ENCODE measurements at regions not wholly inside any gene's neighbourhood (a gene's known extent, or its start where the extent isn't known, plus 50 kb on each side); places are given as distances from the start of the nearest gene placed in this dataset.
"Not testable (repeated sequence)": the region's sequence is repeated elsewhere in the genome, so short reads cannot be mapped to it uniquely, and the experiment has no call there.

DNA sequence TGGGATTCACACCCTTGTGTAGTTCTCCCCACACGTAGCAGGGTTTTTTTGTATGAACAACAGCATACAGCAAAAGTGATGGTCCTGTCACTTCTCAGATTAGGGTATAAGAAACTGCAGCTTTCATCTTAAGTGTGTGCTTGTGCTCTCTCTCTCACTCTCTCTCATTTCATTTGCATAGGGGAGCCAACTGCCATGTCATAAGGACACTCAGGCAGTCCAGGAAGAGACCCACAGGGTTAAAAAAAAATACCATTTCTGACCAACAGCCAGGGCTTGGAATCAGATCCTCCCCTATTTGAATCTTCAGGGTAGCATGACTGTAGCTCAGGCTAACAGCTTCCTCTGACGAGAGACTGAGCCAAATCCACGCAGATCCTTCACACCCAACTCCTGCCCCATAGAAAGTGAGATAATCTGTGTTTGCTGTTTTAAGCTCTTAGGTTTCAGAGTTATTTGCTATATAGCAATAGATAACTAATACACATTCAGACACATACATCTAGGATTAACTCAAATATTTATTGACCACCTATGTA is 331.2 kb downstream of the PAPSS1 start:
- H3K9me3 ChIP-seq (ENCODE audit: control insufficient read depth, insufficient read depth, low read length) = no peaks in the 10 kb centered on the region
- no peaks in the 10 kb centered on the region for H3K4me1 ChIP-seq (ENCODE audit: control insufficient read depth, insufficient read depth, low read length)
- H3K36me3 ChIP-seq (ENCODE audit: control insufficient read depth, insufficient read depth, low read length) = no peaks in the 10 kb centered on the region
- no peak overlapping the region for H3K9ac ChIP-seq (ENCODE audit: low read depth, low read length)
- no peak overlapping the region for H3K4me3 ChIP-seq (ENCODE audit: low read depth, low read length)
- no peaks in the 10 kb centered on the region for H3K27me3 ChIP-seq (ENCODE audit: control insufficient read depth, insufficient read depth, low read length)

GRCh38 chr4:107380836-107381438 is 339.1 kb downstream of the PAPSS1 start:
- Histone ChIP-seq H3K4me1 (ENCODE audit: control insufficient read depth, insufficient read depth, low read length) (no peaks in the 10 kb centered on the region), H3K4me3 (ENCODE audit: low read depth, low read length) (no peak overlapping the region), H3K27me3 (ENCODE audit: control insufficient read depth, insufficient read depth, low read length) (no peaks in the 10 kb centered on the region), H3K36me3 (ENCODE audit: control insufficient read depth, insufficient read depth, low read length) (no peaks in the 10 kb centered on the region), H3K9ac (ENCODE audit: low read depth, low read length) (no peak overlapping the region), H3K9me3 (ENCODE audit: control insufficient read depth, insufficient read depth, low read length) (no peaks in the 10 kb centered on the region)

- Histone ChIP-seq H3K27me3 (ENCODE audit: control insufficient read depth, insufficient read depth, low read length) (no peaks in the 10 kb centered on the region), H3K4me1 (ENCODE audit: control insufficient read depth, insufficient read depth, low read length) (no peaks in the 10 kb centered on the region), H3K9me3 (ENCODE audit: control insufficient read depth, insufficient read depth, low read length) (no peaks in the 10 kb centered on the region), H3K4me3 (ENCODE audit: low read depth, low read length) (no peak overlapping the region), H3K9ac (ENCODE audit: low read depth, low read length) (no peak overlapping the region), H3K36me3 (ENCODE audit: control insufficient read depth, insufficient read depth, low read length) (no peaks in the 10 kb centered on the region)
Measured at GRCh38 chr4:107380190-107380589, 339.8 kb downstream of the PAPSS1 start.

DNA sequence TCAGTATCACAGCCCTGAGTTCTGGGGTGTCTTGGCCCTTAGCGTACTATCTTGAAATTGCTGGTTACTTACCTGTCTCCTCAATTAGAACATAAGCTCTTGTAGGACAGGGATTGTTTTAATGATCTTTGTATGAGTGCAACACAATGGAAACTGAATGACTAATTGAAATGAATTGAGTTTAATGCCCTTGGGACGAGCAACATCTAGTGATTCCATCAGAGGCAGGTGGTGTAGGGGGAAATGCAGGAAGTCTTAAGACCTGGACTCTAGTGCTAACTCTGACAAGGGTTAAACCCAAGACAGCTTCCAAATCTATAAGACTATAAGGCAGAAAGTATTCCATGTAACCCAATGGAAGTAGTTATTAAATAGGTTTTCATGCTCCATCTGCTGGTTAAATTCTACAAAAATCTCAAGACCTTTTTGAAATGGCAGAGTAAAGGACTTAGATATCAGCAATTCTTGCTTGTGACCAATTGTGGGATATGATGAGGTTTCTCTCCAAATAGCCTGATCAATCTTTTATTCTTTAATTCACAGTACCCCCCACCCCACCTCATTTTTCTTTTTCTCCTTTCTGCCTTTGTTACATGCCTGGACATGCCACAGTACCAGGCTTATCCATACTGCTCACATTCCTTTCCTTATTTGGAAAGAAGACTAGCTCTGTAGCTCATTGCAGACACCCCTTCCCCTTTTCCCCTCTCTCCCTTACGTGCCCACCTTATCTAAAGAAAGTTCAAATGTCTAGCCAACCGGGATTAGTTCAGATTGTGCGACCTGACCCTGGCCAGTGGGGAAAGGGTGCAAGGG is 340.8 kb downstream of the PAPSS1 start:
- H3K27me3 ChIP-seq (ENCODE audit: control insufficient read depth, insufficient read depth, low read length) = no peaks in the 10 kb centered on the region
- H3K4me1 ChIP-seq (ENCODE audit: control insufficient read depth, insufficient read depth, low read length) = no peaks in the 10 kb centered on the region
- H3K9ac ChIP-seq (ENCODE audit: low read depth, low read length) = no peak overlapping the region
- no peaks in the 10 kb centered on the region for H3K9me3 ChIP-seq (ENCODE audit: control insufficient read depth, insufficient read depth, low read length)
- H3K36me3 ChIP-seq (ENCODE audit: control insufficient read depth, insufficient read depth, low read length) = no peaks in the 10 kb centered on the region
- H3K4me3 ChIP-seq (ENCODE audit: low read depth, low read length) = no peak overlapping the region

DNA sequence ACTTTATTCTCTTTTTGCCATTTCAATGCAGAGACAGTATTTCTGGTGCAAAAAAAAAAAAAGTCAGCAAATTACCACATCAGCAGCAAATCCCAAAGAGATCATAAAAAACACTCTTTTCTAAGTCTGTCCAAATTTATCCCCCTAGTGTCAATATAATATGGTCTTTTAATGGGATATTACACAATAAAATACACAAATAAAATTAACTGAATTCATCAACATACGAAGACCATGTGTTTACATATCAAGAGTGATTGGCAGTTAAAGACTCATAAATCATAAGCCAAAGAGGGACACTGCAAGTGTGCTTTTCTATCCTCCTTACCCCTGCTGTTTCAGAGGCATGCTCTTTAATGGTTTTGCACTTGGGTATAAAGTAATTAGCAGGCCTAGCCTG is 340.2 kb upstream of the DKK2 start:
- H3K9ac ChIP-seq (ENCODE audit: low read depth, low read length) = no peak overlapping the region
- H3K9me3 ChIP-seq (ENCODE audit: control insufficient read depth, insufficient read depth, low read length) = no peaks in the 10 kb centered on the region
- no peak overlapping the region for H3K4me3 ChIP-seq (ENCODE audit: low read depth, low read length)
- H3K27me3 ChIP-seq (ENCODE audit: control insufficient read depth, insufficient read depth, low read length) = no peaks in the 10 kb centered on the region
- H3K36me3 ChIP-seq (ENCODE audit: control insufficient read depth, insufficient read depth, low read length) = no peaks in the 10 kb centered on the region
- H3K4me1 ChIP-seq (ENCODE audit: control insufficient read depth, insufficient read depth, low read length) = no peaks in the 10 kb centered on the region

DNA sequence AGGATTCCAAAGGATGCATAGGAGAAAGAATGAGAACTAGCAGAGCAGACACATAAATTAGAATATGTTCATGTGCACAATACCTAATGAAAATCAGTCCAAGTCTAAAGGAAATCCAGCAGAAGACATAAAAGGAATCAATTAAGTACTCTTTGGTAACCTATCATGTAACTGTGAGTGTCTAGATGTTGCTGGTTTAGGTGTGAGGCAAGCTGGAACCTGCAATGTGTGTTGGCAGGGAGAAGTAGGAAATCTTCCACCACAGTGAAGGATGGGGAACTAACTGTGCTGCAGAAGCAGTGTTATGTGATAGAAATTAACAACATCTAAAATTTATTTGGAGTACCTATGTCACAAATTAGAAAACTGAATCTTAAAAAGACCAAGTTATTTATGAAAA is 330.8 kb upstream of the DKK2 start:
- Histone ChIP-seq H3K4me3 (ENCODE audit: low read depth, low read length) (no peak overlapping the region), H3K27me3 (ENCODE audit: control insufficient read depth, insufficient read depth, low read length) (no peaks in the 10 kb centered on the region), H3K9me3 (ENCODE audit: control insufficient read depth, insufficient read depth, low read length) (no peaks in the 10 kb centered on the region), H3K4me1 (ENCODE audit: control insufficient read depth, insufficient read depth, low read length) (peaks cover 14% of the 10 kb centered on the region), H3K36me3 (ENCODE audit: control insufficient read depth, insufficient read depth, low read length) (no peaks in the 10 kb centered on the region), H3K9ac (ENCODE audit: low read depth, low read length) (no peak overlapping the region)

DNA sequence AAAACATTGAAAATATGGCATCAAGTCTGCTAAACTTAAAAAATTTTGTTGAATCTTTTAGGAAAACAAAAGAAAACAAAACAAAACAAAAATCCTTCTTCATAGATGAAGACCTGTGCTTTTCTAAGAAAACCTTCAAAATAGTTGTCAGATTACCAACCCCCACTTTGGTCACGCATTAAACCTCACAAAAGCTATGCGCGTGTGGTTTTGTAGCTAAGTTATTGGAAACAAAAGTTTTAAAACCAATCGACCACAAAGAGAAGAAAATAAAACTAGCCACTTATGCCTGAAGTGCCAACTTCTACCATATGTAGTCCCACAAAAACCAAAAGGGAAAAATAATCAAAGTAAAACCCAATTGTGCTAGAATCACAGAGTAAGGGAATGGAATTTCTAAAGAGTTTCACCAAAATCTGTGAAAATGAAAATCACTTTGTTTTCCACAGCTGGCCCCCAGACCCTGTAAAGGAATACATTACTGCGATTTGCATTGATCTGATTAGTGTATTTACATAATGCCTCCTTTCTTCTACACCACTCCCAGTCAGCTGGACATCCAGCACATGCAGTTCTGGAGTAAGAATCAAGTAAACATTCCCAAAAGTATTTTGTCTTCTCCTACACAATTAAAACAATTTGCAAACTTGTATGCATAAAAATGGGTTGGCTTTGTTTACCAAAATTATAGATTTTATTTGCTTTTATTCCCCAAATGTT is 330.1 kb upstream of the DKK2 start:
- Histone ChIP-seq H3K4me3 (ENCODE audit: low read depth, low read length) (no peak overlapping the region), H3K27me3 (ENCODE audit: control insufficient read depth, insufficient read depth, low read length) (no peaks in the 10 kb centered on the region), H3K4me1 (ENCODE audit: control insufficient read depth, insufficient read depth, low read length) (peaks cover 14% of the 10 kb centered on the region), H3K9me3 (ENCODE audit: control insufficient read depth, insufficient read depth, low read length) (no peaks in the 10 kb centered on the region), H3K9ac (ENCODE audit: low read depth, low read length) (no peak overlapping the region), H3K36me3 (ENCODE audit: control insufficient read depth, insufficient read depth, low read length) (no peaks in the 10 kb centered on the region)

- H3K36me3 ChIP-seq (ENCODE audit: control insufficient read depth, insufficient read depth, low read length) = no peaks in the 10 kb centered on the region
- peaks cover 14% of the 10 kb centered on the region for H3K4me1 ChIP-seq (ENCODE audit: control insufficient read depth, insufficient read depth, low read length)
- no peak overlapping the region for H3K9ac ChIP-seq (ENCODE audit: low read depth, low read length)
- H3K27me3 ChIP-seq (ENCODE audit: control insufficient read depth, insufficient read depth, low read length) = no peaks in the 10 kb centered on the region
- H3K4me3 ChIP-seq (ENCODE audit: low read depth, low read length) = no peak overlapping the region
- no peaks in the 10 kb centered on the region for H3K9me3 ChIP-seq (ENCODE audit: control insufficient read depth, insufficient read depth, low read length)
Measured at GRCh38 chr4:107363125-107363524, 327.0 kb upstream of the DKK2 start.

DNA sequence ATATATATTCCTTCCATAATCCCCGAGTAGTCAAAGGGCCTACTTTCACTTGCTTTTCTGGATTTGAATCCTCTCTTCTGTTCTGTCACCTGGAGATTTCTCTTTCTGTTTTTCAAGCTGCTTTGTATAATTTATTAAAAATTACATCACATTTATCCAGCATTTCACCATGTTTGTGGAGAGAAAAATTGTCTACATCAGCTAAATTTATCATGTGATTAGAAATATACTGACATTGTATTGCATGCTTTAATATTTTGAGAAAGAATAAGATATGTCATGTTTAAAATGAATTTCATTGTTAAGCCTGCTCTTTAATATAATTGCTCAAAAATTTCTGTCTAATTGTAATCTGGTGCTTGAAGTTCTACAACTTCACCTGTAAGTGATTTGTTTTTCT is 323.1 kb upstream of the DKK2 start:
- Histone ChIP-seq H3K4me3 (ENCODE audit: low read depth, low read length) (no peak overlapping the region), H3K9ac (ENCODE audit: low read depth, low read length) (no peak overlapping the region), H3K27me3 (ENCODE audit: control insufficient read depth, insufficient read depth, low read length) (no peaks in the 10 kb centered on the region)

DNA sequence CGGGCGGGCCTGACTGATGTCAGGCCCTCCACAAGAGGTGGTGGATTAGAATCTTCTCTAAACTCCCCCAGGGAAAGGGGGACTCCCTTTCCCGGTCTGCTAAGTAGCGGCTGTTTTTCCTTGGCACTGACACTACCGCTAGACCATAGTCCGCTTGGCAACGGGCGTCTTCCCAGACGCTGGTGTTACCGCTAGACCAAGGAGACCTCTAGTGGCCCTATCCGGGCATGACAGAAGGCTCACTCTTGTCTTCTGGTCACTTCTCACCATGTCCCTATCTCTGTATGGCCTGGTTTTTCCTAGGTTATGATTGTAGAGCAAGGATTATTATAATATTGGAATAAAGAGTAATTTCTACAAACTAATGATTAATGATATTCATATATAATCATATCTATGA is 318.2 kb upstream of the DKK2 start:
- not testable (repeated sequence) for H3K9me3 ChIP-seq (ENCODE audit: control insufficient read depth, insufficient read depth, low read length); H3K27me3 ChIP-seq (ENCODE audit: control insufficient read depth, insufficient read depth, low read length); H3K4me3 ChIP-seq (ENCODE audit: low read depth, low read length); H3K9ac ChIP-seq (ENCODE audit: low read depth, low read length); H3K4me1 ChIP-seq (ENCODE audit: control insufficient read depth, insufficient read depth, low read length); H3K36me3 ChIP-seq (ENCODE audit: control insufficient read depth, insufficient read depth, low read length)

More for the DNA sequence above, 323.1 kb upstream of the DKK2 start:
- Histone ChIP-seq H3K9me3 (ENCODE audit: control insufficient read depth, insufficient read depth, low read length) (no peaks in the 10 kb centered on the region), H3K4me1 (ENCODE audit: control insufficient read depth, insufficient read depth, low read length) (no peaks in the 10 kb centered on the region), H3K36me3 (ENCODE audit: control insufficient read depth, insufficient read depth, low read length) (no peaks in the 10 kb centered on the region)

DNA sequence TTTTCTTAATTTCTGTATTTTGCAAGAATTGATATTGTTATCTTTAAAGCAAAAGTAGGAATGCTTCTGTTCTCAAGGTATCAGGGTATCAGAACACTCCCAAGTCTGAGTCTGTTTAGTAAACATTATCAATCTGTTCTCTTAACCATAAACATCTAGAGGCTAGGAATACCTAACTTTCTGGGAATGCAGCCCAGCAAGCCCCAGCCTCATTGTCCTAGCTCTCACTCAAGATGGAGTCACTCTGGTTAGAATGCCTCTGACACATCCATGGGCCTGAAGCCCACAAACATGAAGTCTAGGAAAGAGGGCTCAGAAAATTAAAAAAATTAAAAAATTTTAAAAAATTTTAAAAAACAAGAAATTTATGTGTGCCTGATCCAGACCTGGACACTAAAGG is 315.1 kb upstream of the DKK2 start:
- Histone ChIP-seq H3K9me3 (ENCODE audit: control insufficient read depth, insufficient read depth, low read length) (no peaks in the 10 kb centered on the region), H3K4me3 (ENCODE audit: low read depth, low read length) (no peak overlapping the region), H3K27me3 (ENCODE audit: control insufficient read depth, insufficient read depth, low read length) (no peaks in the 10 kb centered on the region), H3K9ac (ENCODE audit: low read depth, low read length) (no peak overlapping the region), H3K36me3 (ENCODE audit: control insufficient read depth, insufficient read depth, low read length) (no peaks in the 10 kb centered on the region), H3K4me1 (ENCODE audit: control insufficient read depth, insufficient read depth, low read length) (peaks cover 23% of the 10 kb centered on the region)

All from iPS-15b (cell line).